PC-9 (cell line): ENCODE measurements at regions not wholly inside any gene's neighbourhood (a gene's known extent, or its start where the extent isn't known, plus 50 kb on each side); places are given as distances from the start of the nearest gene placed in this dataset.

Experiments used
- BruUV-seq: library from RNA; stranded (reverse); fragments of 400-500 nt; replicated peaks from 2 replicates; lab custom pipeline; 2021; lab: Mats Ljungman, UMichigan
- CTCF ChIA-PET: fragments of 300-600 bp; sonication (Branson Sonifier 250); formaldehyde crosslinking; loops from one replicate; lab custom pipeline; 2022; ENCODE audit warnings: antibody characterized with exemption; lab: Charles Lee
- POLR2A ChIA-PET: fragments of 300-600 bp; sonication (Branson Sonifier 250); formaldehyde crosslinking; loops from one replicate; lab custom pipeline; 2022; ENCODE audit warnings: antibody characterized with exemption; ENCODE audit not compliant: unreplicated experiment; lab: Charles Lee
- DNase-seq, 2 experiments: peaks; one replicate each; pipeline versions ENCODE4 v3.0.0 to v3.0.0-alpha.2; 2015 to 2022; ENCODE audit warnings: mixed read lengths in 1 of 2
- H2AFZ ChIP-seq: fragments of 200-600 bp; sonication (generic); 2 replicates; pipeline ENCODE4 v1.8.1; 2017; ENCODE audit warnings: antibody characterized with exemption
- H3F3A ChIP-seq: fragments of 200-600 bp; sonication (generic); 2 replicates; pipeline ENCODE4 v1.8.1; 2017; ENCODE audit warnings: antibody characterized with exemption, mild to moderate bottlenecking, low read depth; ENCODE audit not compliant: insufficient read depth
- H3K27ac ChIP-seq: fragments of 200-600 bp; sonication (generic); 2 replicates; pipeline ENCODE4 v1.6.1; 2016; ENCODE audit warnings: mixed run types
- H3K27me3 ChIP-seq: fragments of 200-600 bp; sonication (generic); 2 replicates; pipeline ENCODE4 v1.6.1; 2016; ENCODE audit warnings: low read depth, mixed run types; ENCODE audit not compliant: insufficient read depth
- H3K36me3 ChIP-seq: fragments of 200-600 bp; sonication (generic); 2 replicates; pipeline ENCODE4 v1.6.1; 2016; ENCODE audit warnings: low read depth, mixed run types
- H3K4me1 ChIP-seq: fragments of 200-600 bp; sonication (generic); replicated peaks from 2 replicates; pipeline ENCODE4 v1.6.1; 2016; ENCODE audit warnings: mixed run types; ENCODE audit not compliant: insufficient read depth
- H3K4me2 ChIP-seq: fragments of 200-600 bp; sonication (generic); 2 replicates; pipeline ENCODE4 v1.6.1; 2017; ENCODE audit warnings: mixed run types
- H3K4me3 ChIP-seq: fragments of 200-600 bp; sonication (generic); 2 replicates; pipeline ENCODE4 v1.6.1; 2016; ENCODE audit warnings: mixed run types
- H3K79me2 ChIP-seq: fragments of 200-600 bp; sonication (generic); 2 replicates; pipeline ENCODE4 v1.6.1; 2017; ENCODE audit warnings: low read depth, mixed run types
- H3K9me2 ChIP-seq: fragments of 200-600 bp; sonication (generic); 2 replicates; pipeline ENCODE4 v1.8.1; 2017; ENCODE audit warnings: mild to moderate bottlenecking; ENCODE audit not compliant: insufficient read depth
- H3K9me3 ChIP-seq: fragments of 200-600 bp; sonication (generic); 2 replicates; pipeline ENCODE4 v1.8.1; 2016; ENCODE audit warnings: low read depth; ENCODE audit not compliant: insufficient read depth
- H4K20me1 ChIP-seq: fragments of 200-600 bp; sonication (generic); 2 replicates; pipeline ENCODE4 v1.8.1; 2017; ENCODE audit not compliant: insufficient read depth
- EZH2 ChIP-seq: fragments of 200-600 bp; sonication (generic); IDR thresholded peaks from 2 replicates; pipeline ENCODE4 v1.8.0; 2017; ENCODE audit warnings: antibody characterized with exemption, low read depth
- intact Hi-C: fragments of 100-400 bp; cut with micrococcal nuclease; formaldehyde crosslinking; loops from one replicate; pipeline ENCODE4 v1.10.0; 2022; ENCODE audit not compliant: unreplicated experiment
- TF ChIP-seq, protein P1 (sequence below): fragments of 200-600 bp; sonication (generic); conservative IDR thresholded peaks from 2 replicates; pipeline ENCODE4 v1.6.1; 2017; ENCODE audit warnings: mixed run types, antibody characterized with exemption, mild to moderate bottlenecking, moderate library complexity

DNA sequence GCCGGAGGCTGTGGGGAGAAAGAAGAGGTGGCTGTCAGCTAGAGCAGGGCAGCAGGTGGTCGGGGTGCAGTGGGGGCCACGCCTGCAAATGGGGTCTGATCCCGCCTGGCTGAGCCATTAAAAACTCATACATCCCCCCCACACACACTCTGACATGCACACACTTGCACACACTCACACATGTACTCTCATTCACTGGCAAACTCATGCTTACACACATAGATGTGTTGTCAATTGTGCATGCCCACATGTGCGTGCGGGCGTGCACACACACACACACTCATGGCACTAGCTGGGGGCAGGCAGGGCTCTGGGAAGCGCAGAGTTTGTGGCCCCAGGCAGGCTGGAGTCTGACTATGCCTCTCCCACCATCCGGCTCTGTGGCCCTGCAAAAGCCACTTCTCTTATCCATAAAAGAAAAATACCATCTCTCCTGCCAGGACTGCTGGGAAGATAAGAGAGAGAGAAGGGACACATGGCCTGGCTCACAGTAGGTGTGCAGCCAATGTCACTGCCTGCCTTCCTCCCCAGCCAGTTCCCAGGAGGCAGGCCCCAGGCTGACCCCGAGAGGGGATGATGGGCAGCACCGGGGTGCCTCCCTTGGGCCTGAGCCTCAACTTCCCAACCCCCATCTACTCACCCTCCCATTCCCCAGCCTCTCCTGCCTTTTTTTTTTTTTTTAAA is 163.5 kb upstream of the LINGO1 start:
- ChIA-PET CTCF (no interaction called here), POLR2A (no interaction called here)
- Histone ChIP-seq H3K4me3 (no peak overlapping the region), H3K4me1 (no peaks in the 10 kb centered on the region), H3K9me3 (no peaks in the 10 kb centered on the region), H2AFZ (no peak overlapping the region), H4K20me1 (no peaks in the 10 kb centered on the region), H3K79me2 (no peaks in the 10 kb centered on the region), H3K27me3 (peaks cover 85% of the 10 kb centered on the region), H3K9me2 (no peaks in the 10 kb centered on the region), H3K27ac (no peak overlapping the region), H3F3A (no peaks in the 10 kb centered on the region), H3K4me2 (no peak overlapping the region), H3K36me3 (no peaks in the 10 kb centered on the region)
- BruUV-seq = no TSS peak
- TF ChIP-seq, protein P1, sequence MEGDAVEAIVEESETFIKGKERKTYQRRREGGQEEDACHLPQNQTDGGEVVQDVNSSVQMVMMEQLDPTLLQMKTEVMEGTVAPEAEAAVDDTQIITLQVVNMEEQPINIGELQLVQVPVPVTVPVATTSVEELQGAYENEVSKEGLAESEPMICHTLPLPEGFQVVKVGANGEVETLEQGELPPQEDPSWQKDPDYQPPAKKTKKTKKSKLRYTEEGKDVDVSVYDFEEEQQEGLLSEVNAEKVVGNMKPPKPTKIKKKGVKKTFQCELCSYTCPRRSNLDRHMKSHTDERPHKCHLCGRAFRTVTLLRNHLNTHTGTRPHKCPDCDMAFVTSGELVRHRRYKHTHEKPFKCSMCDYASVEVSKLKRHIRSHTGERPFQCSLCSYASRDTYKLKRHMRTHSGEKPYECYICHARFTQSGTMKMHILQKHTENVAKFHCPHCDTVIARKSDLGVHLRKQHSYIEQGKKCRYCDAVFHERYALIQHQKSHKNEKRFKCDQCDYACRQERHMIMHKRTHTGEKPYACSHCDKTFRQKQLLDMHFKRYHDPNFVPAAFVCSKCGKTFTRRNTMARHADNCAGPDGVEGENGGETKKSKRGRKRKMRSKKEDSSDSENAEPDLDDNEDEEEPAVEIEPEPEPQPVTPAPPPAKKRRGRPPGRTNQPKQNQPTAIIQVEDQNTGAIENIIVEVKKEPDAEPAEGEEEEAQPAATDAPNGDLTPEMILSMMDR = no peak
- TF ChIP-seq EZH2 = no peak
- DNase-seq = no peak
- intact Hi-C loops = no loop called here

DNA sequence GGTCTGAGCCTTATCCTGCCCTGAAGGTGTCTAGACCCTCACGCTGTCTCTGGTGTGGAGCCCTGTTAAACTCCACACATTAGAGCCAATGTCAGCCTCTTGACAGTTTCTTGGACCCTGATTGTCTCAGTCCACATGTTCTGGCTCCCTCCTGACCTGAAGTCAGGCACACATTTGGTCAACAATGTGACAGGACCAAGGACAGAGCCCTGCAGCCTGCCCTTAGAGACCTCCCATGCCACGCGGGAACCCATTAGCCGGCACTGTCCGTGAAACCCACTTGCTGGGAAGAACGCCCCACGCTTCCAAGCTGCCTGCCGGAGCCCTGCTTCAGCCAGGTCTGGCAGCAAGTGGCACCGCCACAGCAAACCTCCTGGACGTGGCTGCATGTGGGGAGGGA is 162.7 kb upstream of the LINGO1 start:
- DNase-seq = no peak
- H4K20me1 ChIP-seq = no peaks in the 10 kb centered on the region
- intact Hi-C loops = no loop called here
- no peaks in the 10 kb centered on the region for H3K4me1 ChIP-seq
- no peaks in the 10 kb centered on the region for H3K9me3 ChIP-seq
- no TSS peak for BruUV-seq
- no peak overlapping the region for H2AFZ ChIP-seq
- POLR2A ChIA-PET = no interaction called here
- no peak overlapping the region for H3K27ac ChIP-seq
- no peak overlapping the region for H3K4me2 ChIP-seq
- no peaks in the 10 kb centered on the region for H3K9me2 ChIP-seq
- CTCF ChIA-PET = no interaction called here
- H3K27me3 ChIP-seq = peaks cover 82% of the 10 kb centered on the region
- H3K79me2 ChIP-seq = no peaks in the 10 kb centered on the region
- H3K4me3 ChIP-seq = no peak overlapping the region
- H3K36me3 ChIP-seq = no peaks in the 10 kb centered on the region
- H3F3A ChIP-seq = no peaks in the 10 kb centered on the region
- TF ChIP-seq EZH2 = no peak
- TF ChIP-seq, protein P1 = no peak

DNA sequence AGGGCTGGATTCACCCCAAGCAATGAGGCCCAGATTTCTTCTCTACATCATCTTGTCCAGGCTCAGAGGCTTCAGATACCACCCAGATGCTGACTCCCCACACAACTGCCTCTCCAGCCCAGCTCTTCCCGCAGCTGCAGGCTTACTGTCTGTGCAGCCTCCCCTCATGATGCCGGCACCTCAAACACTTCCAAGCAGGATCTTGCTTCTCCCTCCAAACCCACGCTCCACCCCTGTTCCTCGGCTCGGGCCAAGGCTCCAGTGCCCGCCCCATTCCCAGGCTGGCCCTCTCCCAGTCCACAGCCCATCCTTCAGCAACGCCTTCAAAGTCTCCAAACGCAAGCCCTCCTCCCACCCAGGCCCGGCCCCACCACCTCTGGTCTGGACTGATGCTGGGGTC is 159.2 kb upstream of the LINGO1 start:
- TF ChIP-seq, protein P1 = no peak
- no peak for TF ChIP-seq EZH2
- CTCF ChIA-PET = interaction anchor here (0.9 kb wide), 1 partner anchor 15 kb away, joined by 3 read pairs; no protein-coding TSS in a partner anchor
- H3K36me3 ChIP-seq = no peaks in the 10 kb centered on the region
- H3K4me2 ChIP-seq = no peak overlapping the region
- intact Hi-C loops = no loop called here
- DNase-seq = no peak
- no peak overlapping the region for H2AFZ ChIP-seq
- H3K4me3 ChIP-seq = no peak overlapping the region
- no peaks in the 10 kb centered on the region for H3K79me2 ChIP-seq
- H3K9me2 ChIP-seq = no peaks in the 10 kb centered on the region
- H3K4me1 ChIP-seq = no peaks in the 10 kb centered on the region
- POLR2A ChIA-PET = no interaction called here
- H3F3A ChIP-seq = no peaks in the 10 kb centered on the region
- H4K20me1 ChIP-seq = no peaks in the 10 kb centered on the region
- H3K27me3 ChIP-seq = peaks cover 87% of the 10 kb centered on the region
- no peaks in the 10 kb centered on the region for H3K9me3 ChIP-seq
- BruUV-seq = no TSS peak
- no peak overlapping the region for H3K27ac ChIP-seq
